ENCODE measurements at regions not wholly inside any gene's neighbourhood (a gene's known extent, or its start where the extent isn't known, plus 50 kb on each side); places are given as distances from the start of the nearest gene placed in this dataset.

DNA sequence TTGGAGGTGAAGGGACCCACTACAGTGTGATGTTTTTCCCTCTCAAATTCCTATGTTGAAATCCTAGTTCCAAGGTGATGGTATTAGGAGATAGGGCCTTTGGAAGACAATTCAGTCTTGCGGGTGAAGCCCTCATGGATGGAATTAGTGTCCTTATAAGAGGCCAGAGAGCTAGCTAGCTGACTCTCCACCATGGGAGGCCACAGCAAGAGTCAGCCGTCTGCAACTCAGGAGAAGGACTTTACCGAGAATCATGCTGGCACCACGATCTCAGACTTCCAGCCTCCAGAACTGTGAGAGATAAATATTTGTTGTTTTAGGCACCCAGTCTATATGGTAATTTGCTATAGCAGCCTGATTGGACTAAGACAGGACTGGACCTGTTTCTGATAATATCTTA lies 461.4 kb downstream of the TSN start:
- no peak for DNase-seq (ENCODE audit: low read depth, low spot score)

DNA sequence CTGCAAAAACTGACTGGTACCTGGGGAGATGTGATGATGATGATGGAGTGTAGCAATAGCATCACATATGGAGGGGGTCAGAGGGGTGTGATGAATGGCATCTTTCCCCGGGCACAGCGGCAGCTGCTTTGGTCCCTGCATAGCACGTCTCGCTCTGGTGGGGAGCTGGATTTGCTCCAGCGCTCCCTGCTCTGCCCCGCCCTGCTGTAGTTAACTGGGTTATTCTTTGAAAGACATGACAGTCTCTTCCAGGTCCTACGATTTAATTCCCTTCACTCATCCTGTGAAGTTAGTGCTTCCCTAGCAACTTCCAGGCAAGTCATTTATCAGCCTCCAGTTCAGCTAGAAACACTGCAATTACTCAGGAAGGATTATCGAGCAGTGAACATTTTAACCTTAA lies 463.1 kb downstream of the TSN start:
- no peak for DNase-seq (ENCODE audit: low read depth, low spot score)

DNA sequence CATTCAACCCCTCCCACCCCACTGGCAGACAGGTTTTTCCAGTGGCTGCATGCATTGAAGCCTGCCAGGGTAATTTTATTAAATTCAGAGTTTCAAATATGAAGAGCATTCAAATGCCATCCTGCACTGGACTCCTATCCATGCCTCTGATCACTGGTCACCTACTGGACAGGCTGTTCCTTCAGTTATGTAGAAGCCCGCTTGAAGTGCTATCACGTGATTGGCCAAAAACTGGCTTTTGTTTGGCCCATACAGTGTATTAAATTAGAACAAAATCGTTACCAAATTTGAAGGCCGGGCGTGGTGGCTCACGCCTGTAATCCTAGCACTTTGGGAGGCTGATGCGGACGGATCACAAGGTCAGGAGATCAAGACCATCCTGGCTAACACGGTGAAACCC lies 464.1 kb downstream of the TSN start:
- no peak for DNase-seq (ENCODE audit: low read depth, low spot score)

DNA sequence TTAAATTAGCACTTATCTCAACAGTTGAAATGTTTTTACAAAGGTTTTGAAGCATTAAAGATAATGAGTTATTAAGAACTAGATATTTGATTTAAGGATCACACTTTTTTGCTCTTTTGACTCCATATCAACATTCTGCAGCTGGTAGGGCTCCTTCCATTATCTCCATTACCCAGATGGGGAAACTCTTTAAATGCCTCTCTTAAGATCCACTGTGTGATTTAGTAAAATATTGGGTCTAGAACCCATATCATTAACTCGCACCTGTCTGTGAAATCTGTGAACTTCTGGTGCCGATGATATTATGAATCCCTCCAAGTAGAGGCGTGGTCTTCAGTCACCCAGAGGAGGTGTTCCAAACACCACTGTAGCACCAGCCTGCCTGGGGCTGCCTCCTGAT lies 466.2 kb downstream of the TSN start:
- no peak for DNase-seq (ENCODE audit: low read depth, low spot score)

DNA sequence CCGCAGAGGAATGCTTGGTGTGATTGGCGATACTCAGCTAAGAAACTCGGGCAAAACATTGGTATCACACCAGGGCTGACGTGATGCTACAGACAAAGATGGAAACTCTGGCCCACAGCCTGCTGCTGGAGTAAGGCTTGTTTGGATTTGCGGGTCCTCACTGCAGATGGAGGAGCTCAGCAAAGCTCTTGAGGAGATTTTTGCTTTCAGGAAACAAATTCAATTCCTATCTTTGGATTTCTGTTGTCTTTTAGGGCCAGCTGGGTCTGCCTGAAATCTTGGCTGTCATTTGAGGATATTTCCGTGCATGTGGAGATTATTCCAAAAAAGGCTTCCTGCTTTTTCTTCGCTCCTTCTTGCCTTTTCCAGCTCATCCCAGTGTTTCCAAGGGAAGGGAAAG lies 475.8 kb downstream of the TSN start:
- DNase-seq (ENCODE audit: low read depth, low spot score): no peak

DNA sequence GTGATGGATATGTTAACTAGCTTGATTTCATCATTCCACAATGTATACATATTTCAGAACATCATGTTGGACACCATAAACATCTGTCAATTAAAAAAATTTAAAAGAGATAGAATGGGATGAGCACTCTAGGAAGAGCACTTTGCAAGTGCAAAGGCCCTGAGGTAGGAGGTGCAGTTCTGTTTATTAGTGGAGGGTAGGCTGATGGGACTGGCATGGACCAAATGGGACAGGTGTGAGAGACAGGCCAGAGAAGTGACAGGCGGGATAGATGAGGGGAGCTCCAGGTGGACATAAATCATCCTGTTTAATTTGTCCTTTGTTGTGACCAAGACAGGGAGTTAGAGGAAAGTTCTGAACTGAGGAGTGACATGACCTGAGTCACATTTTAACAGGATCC lies 477.9 kb downstream of the TSN start:
- no peak for DNase-seq (ENCODE audit: low read depth, low spot score)

DNA sequence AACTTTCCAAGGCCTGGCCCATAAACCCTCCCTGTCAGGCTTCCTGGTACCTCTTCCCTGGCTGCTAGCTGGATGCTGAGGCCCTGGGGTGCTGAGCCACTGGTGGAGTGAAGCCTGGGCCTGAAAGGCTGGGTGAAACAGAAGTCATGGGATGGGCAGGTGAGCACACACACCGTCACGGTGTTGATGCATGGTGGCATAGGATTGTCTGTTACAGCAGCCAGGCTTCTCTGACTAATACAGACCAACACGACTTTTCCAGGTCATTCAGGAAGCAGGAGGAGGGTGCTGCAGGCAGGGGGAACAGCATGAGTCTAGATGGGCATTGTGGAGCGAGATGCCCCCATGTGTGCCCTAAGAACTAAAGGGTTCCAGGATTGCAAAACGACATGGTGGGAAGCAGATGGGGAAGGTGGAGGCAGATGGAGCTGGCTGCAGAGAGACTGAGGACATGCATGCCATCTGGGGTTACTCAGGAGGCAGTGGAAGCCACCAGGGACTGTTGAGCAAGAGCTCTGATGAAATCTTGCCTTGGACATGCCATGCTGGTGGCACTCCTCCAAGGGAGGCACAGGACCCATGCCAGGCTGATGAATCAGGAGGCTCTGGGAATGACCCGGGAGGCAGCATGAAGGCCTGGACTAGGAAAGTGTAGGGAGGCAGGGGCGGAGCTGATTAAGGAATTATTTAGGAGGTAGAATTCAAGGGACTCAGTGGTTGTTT lies 480.9 kb downstream of the TSN start:
- no peak for DNase-seq (ENCODE audit: low read depth, low spot score)

DNA sequence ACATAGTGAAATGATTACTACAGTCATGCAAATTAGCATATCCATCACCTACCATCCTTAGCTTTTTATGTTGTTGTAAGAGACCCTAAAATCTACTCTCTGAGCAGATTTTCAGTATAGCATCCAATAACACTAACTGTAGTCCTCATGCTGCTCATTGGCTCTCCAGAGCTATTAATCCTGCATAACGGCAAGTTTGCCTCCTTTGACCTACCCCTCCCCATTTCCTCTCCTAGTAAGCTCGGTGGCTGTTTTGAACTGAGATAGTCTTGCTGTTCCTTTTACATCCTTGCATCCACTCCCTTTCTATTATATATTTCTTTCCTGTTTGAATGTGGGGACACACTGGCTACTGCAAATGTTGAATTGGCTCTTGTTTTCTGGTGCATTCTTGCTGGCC lies 481.5 kb downstream of the TSN start:
- no peak for DNase-seq (ENCODE audit: low read depth, low spot score)

DNA sequence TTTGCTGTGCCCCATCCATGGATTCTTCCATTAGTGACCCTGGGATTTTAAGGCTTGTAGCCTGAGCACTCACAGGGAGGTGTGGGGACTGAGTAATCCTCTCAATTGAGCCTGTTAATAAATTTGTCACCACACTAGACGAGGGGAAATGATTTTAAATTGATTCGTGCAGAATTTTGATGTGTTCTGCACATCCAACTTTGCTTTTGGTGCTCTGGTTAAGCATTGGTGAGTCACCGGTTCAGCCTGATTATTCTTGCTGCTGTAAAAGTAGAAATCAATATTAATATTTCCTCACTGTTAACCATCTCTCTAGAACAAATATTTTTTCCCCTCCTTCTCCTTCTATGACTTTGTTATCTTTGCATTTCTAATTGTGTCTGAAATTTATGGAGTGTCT lies 482.0 kb downstream of the TSN start:
- DNase-seq (ENCODE audit: low read depth, low spot score): no peak

DNA sequence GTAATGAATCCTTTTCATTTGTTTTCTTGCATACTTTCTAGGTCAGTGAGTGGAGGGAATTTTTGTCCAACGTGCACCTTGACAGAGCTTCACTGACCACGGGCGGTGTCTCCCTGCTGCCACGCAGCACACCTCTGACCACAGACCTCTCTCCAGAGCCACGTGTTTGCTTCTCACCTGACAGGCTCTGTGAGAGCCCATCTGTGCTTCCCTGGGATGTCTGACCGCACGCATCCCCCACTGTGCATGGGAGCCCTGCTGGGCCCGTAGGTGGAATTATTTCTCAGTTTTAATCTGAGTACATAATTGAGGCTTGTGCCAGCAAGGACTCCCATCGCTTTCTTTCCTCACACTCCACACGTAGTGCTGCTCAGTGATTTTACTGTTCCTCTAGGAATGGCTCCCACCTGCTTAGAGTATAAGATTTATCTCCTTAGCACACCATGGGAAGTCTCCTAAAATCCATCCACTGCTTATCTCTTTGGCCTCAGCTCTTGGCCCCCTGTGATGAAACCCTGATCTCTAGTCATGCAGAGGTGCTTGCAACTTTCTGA lies 482.6 kb downstream of the TSN start:
- DNase-seq (ENCODE audit: low read depth, low spot score): no peak

DNA sequence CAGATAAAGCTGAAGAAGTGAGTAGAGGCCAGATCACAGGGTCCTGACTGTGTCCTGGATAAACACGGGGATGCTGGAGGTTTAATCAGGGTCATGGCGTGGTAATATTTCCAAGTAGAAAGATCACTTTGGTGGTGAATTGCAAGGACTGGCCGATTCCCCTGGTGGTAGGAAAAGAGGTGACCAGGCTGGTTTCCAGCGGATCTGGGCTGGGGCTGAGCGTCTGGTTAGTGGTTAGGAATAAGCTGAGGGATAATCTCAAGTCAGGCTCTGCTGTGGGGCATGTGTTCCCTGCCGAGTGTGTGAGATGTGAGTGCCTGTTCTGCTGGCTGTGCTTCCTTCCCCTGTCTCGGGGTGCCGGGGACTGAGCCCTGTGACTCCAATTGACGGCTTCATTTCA lies 484.0 kb downstream of the TSN start:
- no peak for DNase-seq (ENCODE audit: low read depth, low spot score)

DNA sequence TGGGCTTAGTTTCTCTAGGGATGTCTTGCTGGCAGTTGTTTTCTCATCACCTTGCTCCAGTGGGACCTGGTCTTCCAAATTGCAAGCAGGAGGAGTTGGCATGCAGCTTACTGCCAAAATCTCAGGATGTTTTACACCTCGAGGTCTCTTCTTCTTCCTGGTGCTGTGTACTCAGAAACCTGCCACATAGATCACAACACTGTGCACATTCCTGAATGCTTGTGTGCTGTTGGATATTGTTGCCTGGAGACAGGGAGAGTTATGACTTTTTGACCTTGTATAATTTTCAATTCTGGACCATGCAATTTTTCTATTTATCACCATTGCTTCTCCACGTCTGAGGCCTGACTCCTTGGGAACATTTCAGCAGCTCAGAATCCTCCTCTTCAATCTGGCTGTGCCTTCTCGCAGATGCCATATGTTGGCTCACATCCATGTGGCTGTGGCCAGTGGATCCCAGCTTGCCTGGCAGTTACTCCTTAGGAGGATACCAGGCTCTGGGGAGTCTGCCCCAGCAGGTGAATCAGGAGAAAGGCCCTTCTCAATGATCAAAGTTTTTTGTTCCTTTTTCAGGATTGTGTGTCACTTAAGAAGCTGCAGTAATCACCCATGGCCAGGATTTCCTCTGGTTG lies 489.3 kb downstream of the TSN start:
- no peak for DNase-seq (ENCODE audit: low read depth, low spot score)

DNA sequence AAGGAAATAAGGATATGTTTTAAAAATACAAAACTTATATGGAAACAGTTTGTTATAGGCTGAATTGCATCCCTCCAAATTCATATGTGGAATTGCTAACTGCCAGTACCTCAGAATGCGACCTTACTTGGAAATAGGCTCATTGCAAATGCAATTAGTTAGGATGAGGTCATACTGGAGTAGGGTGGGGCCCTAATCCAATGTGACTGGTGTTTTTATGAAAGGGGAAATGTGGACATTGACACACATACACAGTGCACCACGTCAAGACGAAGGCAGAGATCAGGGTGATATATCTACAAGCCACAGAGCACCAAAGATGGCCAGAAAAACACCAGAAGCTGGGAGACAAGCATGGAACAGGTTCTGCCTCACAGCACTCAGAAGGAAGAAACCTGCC lies 494.2 kb downstream of the TSN start:
- DNase-seq (ENCODE audit: low read depth, low spot score): no peak

DNA sequence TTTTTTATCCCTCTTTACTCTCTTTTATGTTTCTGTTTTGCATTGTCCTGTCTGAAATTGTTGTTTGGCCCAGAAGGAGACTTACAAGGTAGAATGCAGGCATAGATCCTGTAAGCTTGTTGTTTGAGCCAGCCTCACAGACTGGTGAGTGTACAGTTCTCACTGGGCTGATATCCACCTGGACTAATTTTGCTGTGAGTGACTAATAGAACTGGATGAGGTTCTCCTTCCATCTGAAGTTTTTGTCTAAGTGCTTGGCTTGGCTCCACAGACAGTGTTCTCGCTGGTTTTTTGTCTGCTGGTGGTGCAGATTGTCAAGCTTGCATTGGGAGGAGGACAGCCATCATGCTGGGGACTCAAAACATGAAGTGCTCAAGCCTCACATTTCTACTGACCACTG lies 495.7 kb downstream of the TSN start:
- no peak for DNase-seq (ENCODE audit: low read depth, low spot score)

DNA sequence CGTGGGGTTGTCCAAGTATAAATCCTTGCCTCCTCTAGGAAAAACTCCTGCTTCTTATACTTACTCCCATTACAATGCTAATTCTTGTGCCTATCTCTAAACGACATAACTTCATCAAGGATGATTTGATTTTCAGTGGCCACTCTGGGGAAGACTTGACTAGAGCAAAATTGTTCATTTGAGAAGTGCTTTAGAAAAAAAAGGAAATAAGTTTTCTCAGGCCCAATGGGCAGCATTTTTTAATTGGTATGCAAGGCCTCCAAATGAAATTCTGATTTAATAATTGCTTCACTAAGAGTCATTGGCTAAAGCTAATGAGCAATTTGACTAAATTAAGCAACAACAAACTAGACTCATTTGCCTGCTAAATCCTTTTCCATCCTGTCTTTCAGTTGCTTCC lies 496.1 kb downstream of the TSN start:
- no peak for DNase-seq (ENCODE audit: low read depth, low spot score)

DNA sequence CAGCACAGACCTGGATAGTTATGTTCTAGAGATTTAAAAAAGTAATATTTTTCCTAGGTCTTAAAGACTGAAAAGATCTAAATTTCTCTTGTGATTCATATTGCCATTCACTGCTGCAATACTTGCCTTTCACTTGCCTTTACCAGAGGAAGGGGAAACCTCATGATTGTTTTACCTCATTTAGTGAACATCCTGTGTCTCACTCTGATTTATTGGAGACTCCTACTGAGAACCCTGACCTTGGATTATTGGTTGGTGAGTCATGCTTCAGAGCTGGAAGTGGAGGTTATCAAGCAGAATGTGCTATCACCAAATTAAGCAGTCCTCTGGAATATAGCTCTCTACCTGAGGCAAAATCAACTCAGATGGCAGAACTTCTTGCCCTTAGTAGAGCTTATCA lies 500.5 kb downstream of the TSN start:
- DNase-seq (ENCODE audit: low read depth, low spot score): no peak

DNA sequence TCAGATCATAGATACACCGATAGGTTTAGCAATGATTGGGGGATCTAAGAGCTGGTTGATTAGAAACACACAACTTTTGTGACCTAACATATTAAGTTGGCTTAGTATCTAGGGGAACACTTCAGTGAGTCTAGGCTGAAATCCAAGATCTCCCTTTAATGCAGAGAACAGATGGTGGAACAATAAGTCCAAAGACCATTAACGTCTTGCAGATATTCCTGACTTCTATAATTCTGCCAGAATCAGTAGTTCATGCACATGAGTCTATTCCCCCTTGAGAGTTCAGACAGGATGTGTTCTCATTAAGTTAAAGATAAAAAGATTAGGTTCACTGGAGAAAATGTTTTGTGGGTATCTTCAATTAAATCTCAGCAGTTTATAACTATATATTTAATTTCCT lies 506.5 kb downstream of the TSN start:
- DNase-seq (ENCODE audit: low read depth, low spot score): no peak

DNA sequence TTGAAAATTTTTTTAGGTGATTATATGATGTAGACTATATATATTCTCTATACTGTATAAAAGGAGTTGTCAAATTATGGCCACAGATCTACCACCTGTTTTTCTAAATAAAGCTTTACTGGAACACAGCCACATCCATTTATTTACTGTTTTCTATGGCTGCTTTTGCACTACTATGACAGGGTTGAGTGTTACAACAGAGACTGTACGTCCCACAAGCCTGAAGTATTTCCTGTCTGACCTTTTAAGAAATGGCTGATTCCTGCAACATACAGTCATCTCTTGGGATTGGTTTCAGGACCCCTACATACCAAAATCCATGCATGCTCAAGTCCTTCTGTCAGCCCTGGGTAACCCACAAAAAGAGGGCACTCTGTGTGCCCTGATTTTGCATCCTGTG lies 508.3 kb downstream of the TSN start:
- DNase-seq (ENCODE audit: low read depth, low spot score): no peak

DNA sequence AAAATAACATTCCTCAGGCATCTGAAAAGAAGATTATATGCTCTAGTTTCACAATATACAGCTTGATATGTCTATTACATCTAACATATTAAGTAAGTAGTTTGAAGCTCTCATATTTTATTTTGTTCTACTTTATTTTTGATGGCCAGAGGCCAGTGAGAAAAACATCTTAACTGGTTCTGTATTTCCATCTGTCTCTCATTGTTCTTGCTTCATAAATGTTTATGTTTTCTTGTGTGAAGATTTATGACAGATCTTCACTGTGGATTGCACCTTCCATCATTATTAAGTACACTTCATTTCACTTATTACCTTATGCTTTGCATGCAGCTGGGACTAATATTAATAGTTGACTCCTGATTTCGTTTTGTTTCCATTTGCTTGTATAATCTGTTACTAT lies 511.2 kb downstream of the TSN start:
- no peak for DNase-seq (ENCODE audit: low read depth, low spot score)

DNA sequence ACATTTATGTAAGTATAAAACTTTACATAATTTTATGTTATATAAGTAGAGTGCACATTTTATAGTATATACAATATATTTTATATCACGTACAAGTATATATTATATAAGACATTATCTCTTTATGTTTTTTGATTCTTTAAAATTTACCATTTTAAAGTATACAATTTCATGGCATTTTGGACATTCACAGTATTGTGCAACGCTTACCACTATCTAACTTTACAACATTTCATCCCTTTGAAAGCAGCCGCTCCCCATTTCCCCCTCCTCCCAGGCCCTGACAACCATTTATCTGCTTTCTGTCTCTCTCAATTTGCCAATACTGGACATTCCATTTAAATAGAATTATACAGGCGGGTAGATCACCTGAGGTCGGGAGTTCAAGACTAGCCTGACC lies 512.5 kb downstream of the TSN start:
- DNase-seq (ENCODE audit: low read depth, low spot score): no peak

DNA sequence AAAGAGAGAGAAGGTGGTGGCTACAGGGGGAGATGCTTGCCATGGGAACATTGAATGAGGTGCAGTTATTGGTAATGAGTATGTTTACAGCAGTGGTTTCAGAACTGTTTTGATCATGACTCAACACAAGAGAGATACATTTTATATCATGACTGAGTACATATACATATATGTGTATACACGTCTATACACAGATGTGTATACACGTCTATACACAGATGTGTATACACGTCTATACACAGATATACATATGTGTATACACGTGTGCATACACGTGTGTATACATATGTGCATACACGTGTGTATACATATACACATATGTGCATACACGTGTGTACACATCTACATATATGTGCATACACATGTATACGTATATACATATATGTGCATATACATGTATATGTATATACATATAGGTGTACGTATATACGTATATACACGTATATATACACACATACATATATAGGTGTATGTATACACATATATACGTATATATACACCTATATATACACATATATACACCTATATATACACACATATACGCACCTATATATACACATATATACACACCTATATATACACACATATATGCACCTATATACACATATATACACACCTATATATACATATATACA lies 518.5 kb downstream of the TSN start:
- DNase-seq (ENCODE audit: low read depth, low spot score): no peak

DNA sequence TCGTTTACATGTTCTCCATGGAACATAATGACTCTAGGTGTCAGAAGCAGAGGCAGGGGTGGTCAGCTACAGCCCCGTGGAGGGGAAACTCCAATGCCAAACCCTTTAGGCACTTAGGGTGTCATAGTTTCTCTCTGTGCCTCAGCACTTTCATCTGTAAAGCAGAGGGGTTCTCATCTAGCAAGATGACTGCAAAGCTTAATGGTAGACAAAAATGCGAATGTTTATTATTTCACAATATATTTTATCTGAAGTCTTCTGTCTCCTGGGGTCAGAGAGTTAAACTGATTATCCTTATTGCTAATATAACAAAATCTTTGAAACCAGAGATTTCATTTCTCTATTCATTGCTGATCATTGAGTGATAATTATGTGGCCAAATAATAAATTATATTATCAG lies 522.5 kb downstream of the TSN start:
- DNase-seq (ENCODE audit: low read depth, low spot score): no peak

DNA sequence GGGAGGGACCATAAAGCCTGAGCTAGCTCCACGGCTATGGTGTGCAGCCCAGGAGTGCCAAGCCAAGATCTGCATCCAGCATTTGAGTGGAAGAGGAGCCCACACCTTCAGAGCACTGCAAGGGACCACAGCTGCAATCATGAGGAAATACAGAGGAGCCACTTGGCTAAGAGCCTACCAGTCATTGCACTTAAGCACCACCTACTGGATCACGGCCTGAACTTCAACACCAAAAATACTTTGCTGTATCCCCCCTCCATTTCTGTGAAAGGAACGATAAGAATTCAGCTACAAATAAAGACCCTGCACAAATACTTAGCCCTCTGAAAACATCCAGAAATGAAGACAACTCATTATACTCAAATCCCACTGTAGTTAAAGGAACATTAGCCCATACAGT lies 545.3 kb downstream of the TSN start:
- DNase-seq (ENCODE audit: low read depth, low spot score): peak; percentile 26

Measured in ELF-1 (cell line).